Gastrocnemius medialis (tissue), 4 donors: ENCODE measurements at regions not wholly inside any gene's neighbourhood (a gene's known extent, or its start where the extent isn't known, plus 50 kb on each side); places are given as distances from the start of the nearest gene placed in this dataset.

Experiments used
- ATAC-seq, 2 donors: fragments of 150-250 bp; one replicate each; pipeline ENCODE4 v1.9.1; 2016
- DNase-seq, 2 donors: peaks; one replicate each; pipeline ENCODE4 v3.0.0-alpha.2; 2019
- H3K27ac ChIP-seq, 4 donors: fragments of 200-600 bp; sonication (generic); 1 replicate in 1 of 4; 2 replicates in 3 of 4; pipeline ENCODE4 v1.5.1; 2016 to 2018; ENCODE audit warnings: mild to moderate bottlenecking in 2 of 4, moderate library complexity in 1 of 4
- H3K27me3 ChIP-seq, 3 donors: fragments of 200-600 bp; sonication (generic) in 2 of 3; 1 replicate in 1 of 3; 2 replicates in 2 of 3; pipeline versions ENCODE4 v1.5.1 to v1.6.0; 2016 to 2019; ENCODE audit warnings: mild to moderate bottlenecking in 1 of 3, moderate library complexity in 1 of 3
- H3K36me3 ChIP-seq, 2 donors: fragments of 200-600 bp; sonication (generic) in 1 of 2; one replicate each; pipeline ENCODE4 v1.5.1; 2017 to 2018
- H3K4me1 ChIP-seq, 2 donors: fragments of 200-600 bp; sonication (generic) in 1 of 2; one replicate each; pipeline ENCODE4 v1.5.1; 2016 to 2017; ENCODE audit warnings: mild to moderate bottlenecking in 2 of 2
- H3K4me3 ChIP-seq, 4 donors: fragments of 200-600 bp; sonication (generic) in 3 of 4; 1 replicate in 1 of 4; 2 replicates in 3 of 4; pipeline ENCODE4 v1.5.1; 2016 to 2019; ENCODE audit warnings: mild to moderate bottlenecking in 2 of 4
- H3K9me3 ChIP-seq, 3 donors: fragments of 200-600 bp; sonication (generic) in 2 of 3; 1 replicate in 1 of 3; 2 replicates in 2 of 3; pipeline ENCODE4 v1.5.1; 2016 to 2019
- CTCF ChIP-seq, 5 experiments: fragments of 450-650 bp in 3 of 5; fragments of 200-600 bp in 2 of 5; sonication (generic) in 2 of 5; IDR thresholded peaks in 4 of 5; conservative IDR thresholded peaks in 1 of 5; 1 replicate in 4 of 5; 2 replicates in 1 of 5; pipeline ENCODE4 v1.5.1; 2016 to 2019; ENCODE audit warnings: antibody characterized with exemption in 5 of 5, mild to moderate bottlenecking in 3 of 5, moderate library complexity in 3 of 5
- POLR2A ChIP-seq, 2 donors: fragments of 450-650 bp; IDR thresholded peaks; one replicate each; pipeline ENCODE4 v1.6.1; 2017; ENCODE audit warnings: antibody characterized with exemption in 2 of 2, mild to moderate bottlenecking in 2 of 2, moderate library complexity in 2 of 2
- in situ Hi-C, 4 donors: fragments of 200-750 bp; cut with MboI; loops; one replicate each; pipeline versions ENCODE4 v1.15.0 to v1.8.0; 2017; ENCODE audit warnings: low sequenced_read_pairs in 4 of 4
- intact Hi-C: fragments of 100-400 bp; cut with DNase I; formaldehyde crosslinking; loops from one replicate; pipeline ENCODE4 v1.15.1; 2023; ENCODE audit warnings: low total_unique reads

GRCh38 chr15:95016511-95017229, 785.3 kb downstream of the MCTP2 start:
- Histone ChIP-seq H3K4me3 (no peak overlapping the region), H3K36me3 (no peaks in the 10 kb centered on the region), H3K27me3 (no peaks in the 10 kb centered on the region), H3K4me1 (no peaks in the 10 kb centered on the region), H3K27ac (no peak overlapping the region), H3K9me3 (no peaks in the 10 kb centered on the region)
- intact Hi-C loops: no loop called here
- ATAC-seq (no peak), DNase-seq (no peak)
- TF ChIP-seq POLR2A (IDR thresholded peaks at IDR 0.05) (no peak), CTCF (IDR thresholded peaks at IDR 0.05 in 4 of 5, conservative IDR thresholded peaks at IDR 0.05 in 1 of 5) (no peak)
- in situ Hi-C loops: no loop called here

- TF ChIP-seq POLR2A (IDR thresholded peaks at IDR 0.05) (no peak), CTCF (IDR thresholded peaks at IDR 0.05 in 4 of 5, conservative IDR thresholded peaks at IDR 0.05 in 1 of 5) (no peak)
- H3K27me3 ChIP-seq: no peaks in the 10 kb centered on the region
- DNase-seq: peak in 1 of 2 donors; percentile 6
- no peak for ATAC-seq
- H3K4me1 ChIP-seq: no peaks in the 10 kb centered on the region
- H3K36me3 ChIP-seq: no peaks in the 10 kb centered on the region
- no peak overlapping the region for H3K27ac ChIP-seq
- H3K4me3 ChIP-seq: no peak overlapping the region
- intact Hi-C loops (no loop called here), in situ Hi-C loops (no loop called here)
- H3K9me3 ChIP-seq: no peaks in the 10 kb centered on the region
Observed at GRCh38 chr15:95017666-95018328, 786.4 kb downstream of the MCTP2 start.

- Histone ChIP-seq H3K4me3 (no peak overlapping the region), H3K4me1 (no peaks in the 10 kb centered on the region), H3K27me3 (no peaks in the 10 kb centered on the region), H3K36me3 (no peaks in the 10 kb centered on the region), H3K27ac (no peak overlapping the region), H3K9me3 (no peaks in the 10 kb centered on the region)
- TF ChIP-seq POLR2A (IDR thresholded peaks at IDR 0.05) (no peak), CTCF (IDR thresholded peaks at IDR 0.05 in 4 of 5, conservative IDR thresholded peaks at IDR 0.05 in 1 of 5) (no peak)
- ATAC-seq (peak in 1 of 2 donors; percentile 56), DNase-seq (no peak)
- in situ Hi-C loops: no loop called here
- intact Hi-C loops: no loop called here
Observed at GRCh38 chr15:95018888-95019545, 787.7 kb downstream of the MCTP2 start.

GRCh38 chr15:95019907-95020306, 788.5 kb downstream of the MCTP2 start:
- Histone ChIP-seq H3K36me3 (no peaks in the 10 kb centered on the region), H3K9me3 (no peaks in the 10 kb centered on the region), H3K27ac (no peak overlapping the region), H3K4me3 (no peak overlapping the region), H3K27me3 (no peaks in the 10 kb centered on the region), H3K4me1 (peaks cover 0 to 3% of the 10 kb centered on the region in 2 donors)
- intact Hi-C loops (no loop called here), in situ Hi-C loops (no loop called here)
- ATAC-seq (no peak), DNase-seq (no peak)
- no peak for TF ChIP-seq CTCF (IDR thresholded peaks at IDR 0.05 in 4 of 5, conservative IDR thresholded peaks at IDR 0.05 in 1 of 5)
- no peak for TF ChIP-seq POLR2A (IDR thresholded peaks at IDR 0.05)
